ENCODE measurements at regions not wholly inside any gene's neighbourhood (a gene's known extent, or its start where the extent isn't known, plus 50 kb on each side); places are given as distances from the start of the nearest gene placed in this dataset.

GRCh38 chr14:77988096-77988870 lies 181.9 kb upstream of the NRXN3 start:
- TF ChIP-seq CTCF (IDR thresholded peaks at IDR 0.05) (no peak), POLR2A (IDR thresholded peaks at IDR 0.05) (no peak)

Measured in heart left ventricle (tissue), 13 donors.